Inferior parietal cortex (tissue), 1 donor: ENCODE measurements at regions not wholly inside any gene's neighbourhood (a gene's known extent, or its start where the extent isn't known, plus 50 kb on each side); places are given as distances from the start of the nearest gene placed in this dataset.
"Not testable (repeated sequence)": the region's sequence is repeated elsewhere in the genome, so short reads cannot be mapped to it uniquely, and the experiment has no call there.

Experiments used
- DNase-seq: peaks from one replicate; pipeline ENCODE4 v3.0.0-alpha.2; 2016; ENCODE audit errors: extremely low spot score

GRCh38 chr20:40849456-40849855 lies 160.4 kb upstream of the MAFB start:
- DNase-seq, result no peak

GRCh38 chr20:40851051-40851450 lies 162.0 kb upstream of the MAFB start:
- no peak for DNase-seq

GRCh38 chr20:40855269-40855668 lies 166.2 kb upstream of the MAFB start:
- DNase-seq, result no peak

GRCh38 chr20:40856653-40857052 lies 167.6 kb upstream of the MAFB start:
- DNase-seq, result no peak

GRCh38 chr20:40860487-40860902 lies 168.1 kb upstream of the TOP1 start:
- no peak for DNase-seq

GRCh38 chr20:40861427-40862008 lies 167.1 kb upstream of the TOP1 start:
- DNase-seq, result no peak

- no peak for DNase-seq
These were observed 165.2 kb upstream of the TOP1 start for GRCh38 chr20:40863355-40863919.

- DNase-seq, result no peak
These were observed 164.2 kb upstream of the TOP1 start for GRCh38 chr20:40864470-40864869.

- DNase-seq, result no peak
These were observed 163.5 kb upstream of the TOP1 start for GRCh38 chr20:40865095-40865494.

- no peak for DNase-seq
These were observed 162.6 kb upstream of the TOP1 start for GRCh38 chr20:40866056-40866455.

- peak; percentile 26 for DNase-seq
These were observed 159.9 kb upstream of the TOP1 start for GRCh38 chr20:40868551-40869217.

- DNase-seq, result no peak
These were observed 159.1 kb upstream of the TOP1 start for GRCh38 chr20:40869218-40870147.

GRCh38 chr20:40875116-40876085 lies 153.2 kb upstream of the TOP1 start:
- DNase-seq, result no peak

- DNase-seq, result not testable (repeated sequence)
These were observed 150.5 kb upstream of the TOP1 start for GRCh38 chr20:40878099-40878498.

GRCh38 chr20:40880063-40880728 lies 148.4 kb upstream of the TOP1 start:
- no peak for DNase-seq

GRCh38 chr20:40880729-40881109 lies 147.9 kb upstream of the TOP1 start:
- DNase-seq, result no peak

- no peak for DNase-seq
These were observed 146.5 kb upstream of the TOP1 start for GRCh38 chr20:40882152-40882551.

- no peak for DNase-seq
These were observed 145.5 kb upstream of the TOP1 start for GRCh38 chr20:40883097-40883496.

- no peak for DNase-seq
These were observed 141.5 kb upstream of the TOP1 start for GRCh38 chr20:40887105-40887504.

- not testable (repeated sequence) for DNase-seq
These were observed 139.4 kb upstream of the TOP1 start for GRCh38 chr20:40889266-40889665.

- no peak for DNase-seq
These were observed 138.4 kb upstream of the TOP1 start for GRCh38 chr20:40890181-40890580.
